IPS-18a (cell line): ENCODE measurements at regions not wholly inside any gene's neighbourhood (a gene's known extent, or its start where the extent isn't known, plus 50 kb on each side); places are given as distances from the start of the nearest gene placed in this dataset.

Source experiments
- H3K27ac ChIP-seq: one replicate; pipeline ENCODE4 v1.5.1; 2013; ENCODE audit warnings: low read length
- H3K27me3 ChIP-seq: one replicate; pipeline ENCODE4 v1.6.1; 2013; ENCODE audit warnings: mild to moderate bottlenecking, low read length; ENCODE audit not compliant: control insufficient read depth, insufficient read depth
- H3K36me3 ChIP-seq: one replicate; pipeline ENCODE4 v1.6.1; 2013; ENCODE audit warnings: low read depth, low read length; ENCODE audit not compliant: control insufficient read depth
- H3K4me1 ChIP-seq: one replicate; pipeline ENCODE4 v1.6.1; 2013; ENCODE audit warnings: low read depth, low read length; ENCODE audit not compliant: control insufficient read depth
- H3K4me3 ChIP-seq: one replicate; pipeline ENCODE4 v1.5.1; 2013; ENCODE audit warnings: low read length
- H3K9ac ChIP-seq: one replicate; pipeline ENCODE4 v1.6.1; 2013; ENCODE audit warnings: mild to moderate bottlenecking, low read length, moderate library complexity
- H3K9me3 ChIP-seq: one replicate; pipeline ENCODE4 v1.6.1; 2013; ENCODE audit warnings: low read depth, low read length; ENCODE audit not compliant: control insufficient read depth

GRCh38 chr2:83862600-83862999 lies 596.5 kb downstream of the SUCLG1 start:
- H3K9me3 ChIP-seq: no peaks in the 10 kb centered on the region
- H3K36me3 ChIP-seq: no peaks in the 10 kb centered on the region
- no peak overlapping the region for H3K27ac ChIP-seq
- no peak overlapping the region for H3K4me3 ChIP-seq
- no peak overlapping the region for H3K9ac ChIP-seq
- H3K4me1 ChIP-seq: no peaks in the 10 kb centered on the region
- no peaks in the 10 kb centered on the region for H3K27me3 ChIP-seq

DNA sequence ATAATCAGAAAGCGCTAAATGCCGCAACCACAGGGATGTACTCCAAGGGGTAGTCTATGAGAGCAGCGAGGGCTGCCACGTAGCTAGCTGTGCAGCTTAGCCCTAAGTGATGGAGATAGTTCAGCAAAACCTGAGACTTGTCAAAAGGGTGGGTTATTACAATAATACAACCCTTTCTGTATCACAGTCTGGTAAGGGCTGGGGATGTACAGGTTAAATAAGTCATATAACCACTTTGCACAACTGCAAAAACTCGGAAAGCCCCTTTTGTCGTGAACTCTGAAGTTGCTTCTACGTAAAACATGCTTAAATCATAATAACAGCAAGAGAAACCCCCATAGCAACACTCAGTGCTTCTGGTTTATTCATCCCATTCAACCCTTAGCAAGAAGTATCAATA lies 598.8 kb downstream of the SUCLG1 start:
- no peak overlapping the region for H3K27ac ChIP-seq
- no peaks in the 10 kb centered on the region for H3K9me3 ChIP-seq
- no peak overlapping the region for H3K4me3 ChIP-seq
- no peaks in the 10 kb centered on the region for H3K27me3 ChIP-seq
- no peak overlapping the region for H3K9ac ChIP-seq
- H3K36me3 ChIP-seq: no peaks in the 10 kb centered on the region
- H3K4me1 ChIP-seq: no peaks in the 10 kb centered on the region

DNA sequence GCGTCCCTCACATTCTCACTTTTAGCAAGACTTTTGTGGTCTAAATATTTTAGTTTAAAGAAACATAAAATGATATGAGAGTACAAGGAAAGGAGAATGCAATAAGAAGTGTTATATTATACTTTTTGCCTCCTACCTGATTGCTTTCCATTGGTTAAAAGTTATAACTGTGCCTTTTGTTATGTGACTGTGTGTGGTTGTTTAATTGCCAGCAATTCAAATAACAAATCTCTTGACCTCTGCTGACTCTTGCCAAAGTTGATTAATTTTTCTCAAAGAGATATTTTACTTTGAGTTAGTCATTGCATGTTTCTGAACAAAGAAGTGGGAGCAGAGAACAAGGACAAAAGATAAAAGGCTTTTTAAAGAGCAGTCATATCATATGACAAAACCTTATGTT lies 599.5 kb downstream of the SUCLG1 start:
- H3K36me3 ChIP-seq: no peaks in the 10 kb centered on the region
- no peak overlapping the region for H3K9ac ChIP-seq
- H3K9me3 ChIP-seq: peaks cover 3% of the 10 kb centered on the region
- H3K4me1 ChIP-seq: no peaks in the 10 kb centered on the region
- no peak overlapping the region for H3K27ac ChIP-seq
- H3K4me3 ChIP-seq: no peak overlapping the region
- no peaks in the 10 kb centered on the region for H3K27me3 ChIP-seq

- Histone ChIP-seq H3K4me3 (no peak overlapping the region), H3K9me3 (peaks cover 3% of the 10 kb centered on the region), H3K36me3 (no peaks in the 10 kb centered on the region), H3K27me3 (no peaks in the 10 kb centered on the region), H3K4me1 (no peaks in the 10 kb centered on the region), H3K9ac (no peak overlapping the region), H3K27ac (no peak overlapping the region)
Observed at GRCh38 chr2:83851066-83851465, 608.0 kb downstream of the SUCLG1 start.

DNA sequence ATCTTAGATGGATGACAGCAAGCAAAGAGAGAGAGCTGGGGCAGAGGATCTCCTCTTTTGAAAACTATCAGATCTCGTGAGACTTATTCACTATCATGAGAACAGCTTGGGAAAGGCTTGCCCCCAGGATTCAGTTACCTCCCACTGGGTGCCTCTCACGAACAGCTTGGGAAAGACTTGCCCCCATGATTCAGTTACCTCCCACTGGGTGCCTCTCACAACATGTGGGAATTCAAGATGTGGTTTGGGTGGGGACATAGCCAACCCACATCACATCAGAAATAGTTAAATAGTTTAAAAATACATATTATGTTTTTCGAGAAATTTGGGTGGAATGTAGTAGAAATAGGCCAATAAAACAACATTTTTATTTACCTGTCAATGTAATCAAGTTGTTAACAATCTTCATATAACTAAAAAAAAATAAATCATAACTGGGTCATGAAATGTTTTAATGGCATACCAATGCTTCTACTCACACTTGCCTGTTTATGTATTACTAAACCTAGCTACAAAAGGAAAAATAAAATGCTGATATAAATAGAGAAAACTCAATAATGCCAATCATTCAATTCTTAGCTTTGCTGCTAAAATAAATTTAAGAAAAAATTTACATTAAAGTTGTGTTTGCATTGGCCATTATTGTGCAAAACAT lies 608.9 kb downstream of the SUCLG1 start:
- Histone ChIP-seq H3K4me3 (no peak overlapping the region), H3K27me3 (no peaks in the 10 kb centered on the region)

DNA sequence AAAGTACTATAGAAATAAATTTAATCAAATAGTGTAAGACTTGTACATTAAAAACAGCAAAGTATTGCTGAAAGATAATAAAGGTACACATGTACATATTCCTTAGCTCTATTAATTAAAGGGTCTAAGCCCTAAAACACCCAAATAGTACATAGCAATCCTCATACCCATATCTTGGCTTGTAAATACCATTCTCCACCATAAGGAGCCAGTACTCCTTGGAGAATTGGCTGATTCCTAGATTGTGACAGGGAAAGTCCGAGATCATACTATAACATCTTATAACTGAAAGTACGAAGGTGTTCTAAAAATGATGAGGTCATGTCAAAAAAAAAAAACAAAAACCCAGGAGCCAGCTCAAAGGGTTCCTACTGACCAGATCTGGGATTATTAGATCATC lies 614.6 kb downstream of the SUCLG1 start:
- H3K36me3 ChIP-seq: no peaks in the 10 kb centered on the region
- no peak overlapping the region for H3K9ac ChIP-seq
- no peaks in the 10 kb centered on the region for H3K27me3 ChIP-seq
- H3K9me3 ChIP-seq: no peaks in the 10 kb centered on the region
- no peaks in the 10 kb centered on the region for H3K4me1 ChIP-seq
- H3K4me3 ChIP-seq: no peak overlapping the region
- H3K27ac ChIP-seq: no peak overlapping the region

More for the DNA sequence above, 608.9 kb downstream of the SUCLG1 start:
- Histone ChIP-seq H3K9me3 (peaks cover 3% of the 10 kb centered on the region), H3K4me1 (no peaks in the 10 kb centered on the region), H3K9ac (no peak overlapping the region), H3K27ac (no peak overlapping the region), H3K36me3 (no peaks in the 10 kb centered on the region)

- no peaks in the 10 kb centered on the region for H3K9me3 ChIP-seq
- H3K9ac ChIP-seq: no peak overlapping the region
- no peaks in the 10 kb centered on the region for H3K4me1 ChIP-seq
- H3K4me3 ChIP-seq: no peak overlapping the region
- H3K27me3 ChIP-seq: no peaks in the 10 kb centered on the region
- no peak overlapping the region for H3K27ac ChIP-seq
- H3K36me3 ChIP-seq: no peaks in the 10 kb centered on the region
Observed at GRCh38 chr2:83842421-83842820, 616.7 kb downstream of the SUCLG1 start.

DNA sequence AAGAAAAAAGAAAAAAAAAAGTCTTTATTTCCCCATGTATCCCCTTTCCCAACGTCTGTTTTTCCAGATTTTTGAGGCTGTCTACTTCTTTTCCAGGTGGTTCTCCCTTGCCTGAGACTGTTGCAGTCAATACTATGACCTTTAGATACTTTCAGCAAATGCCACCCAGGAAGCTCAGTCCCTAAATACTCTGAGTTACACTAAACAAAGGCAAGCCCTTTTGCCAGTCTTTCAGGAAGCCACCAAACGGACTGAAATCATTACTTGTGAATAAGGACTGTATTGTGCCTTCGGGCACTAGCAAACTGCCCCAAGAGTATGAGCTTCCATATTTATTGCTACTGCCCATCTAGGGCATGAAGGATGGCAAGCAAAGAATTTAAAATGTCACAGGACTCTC lies 621.3 kb downstream of the SUCLG1 start:
- H3K27ac ChIP-seq: no peak overlapping the region
- no peaks in the 10 kb centered on the region for H3K9me3 ChIP-seq
- no peaks in the 10 kb centered on the region for H3K27me3 ChIP-seq
- H3K36me3 ChIP-seq: no peaks in the 10 kb centered on the region
- no peak overlapping the region for H3K9ac ChIP-seq
- H3K4me3 ChIP-seq: no peak overlapping the region
- H3K4me1 ChIP-seq: no peaks in the 10 kb centered on the region

DNA sequence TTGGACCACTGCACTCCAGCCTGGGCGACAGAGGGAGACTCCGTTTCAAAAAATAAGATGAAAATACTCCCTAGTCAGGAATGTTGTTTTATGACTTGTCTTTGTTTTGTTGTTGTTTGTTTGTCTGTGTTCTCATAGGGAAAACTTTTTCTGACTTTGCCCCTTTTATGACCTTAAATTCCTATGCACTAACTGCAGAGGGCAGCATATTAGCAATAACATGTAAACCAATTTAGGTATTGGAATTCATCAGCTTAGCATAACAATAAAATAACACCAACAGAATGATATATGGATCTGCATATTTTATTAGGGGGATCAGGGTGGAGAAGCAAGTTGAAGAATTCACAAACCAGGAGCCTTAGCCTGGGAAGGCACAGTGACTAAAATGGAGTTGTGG lies 631.5 kb downstream of the SUCLG1 start:
- Histone ChIP-seq H3K4me1 (no peaks in the 10 kb centered on the region), H3K27ac (no peak overlapping the region), H3K4me3 (no peak overlapping the region), H3K36me3 (no peaks in the 10 kb centered on the region), H3K9ac (no peak overlapping the region), H3K9me3 (no peaks in the 10 kb centered on the region), H3K27me3 (no peaks in the 10 kb centered on the region)

DNA sequence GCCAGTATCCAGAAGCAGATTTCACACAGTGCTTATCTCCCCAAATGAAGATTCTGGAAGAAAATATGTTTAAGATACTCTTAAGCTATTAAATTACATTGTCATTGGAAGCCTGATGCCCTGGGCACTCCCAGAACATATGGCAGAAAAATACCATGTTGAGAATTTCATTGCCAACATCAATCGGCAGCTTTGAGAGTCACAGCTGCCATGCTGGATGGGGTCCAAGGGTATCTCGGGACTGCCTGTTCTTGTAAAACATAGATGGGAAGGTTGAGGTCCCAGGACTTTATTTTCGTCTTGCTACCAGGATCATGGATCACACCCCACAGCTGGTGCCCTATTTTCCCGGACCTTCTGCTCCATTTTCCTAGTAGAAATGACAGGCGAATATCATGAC lies 632.5 kb downstream of the SUCLG1 start:
- Histone ChIP-seq H3K9me3 (no peaks in the 10 kb centered on the region), H3K4me3 (no peak overlapping the region), H3K27me3 (no peaks in the 10 kb centered on the region), H3K36me3 (no peaks in the 10 kb centered on the region), H3K27ac (no peak overlapping the region), H3K4me1 (no peaks in the 10 kb centered on the region), H3K9ac (no peak overlapping the region)

GRCh38 chr2:83823229-83823628 lies 635.9 kb downstream of the SUCLG1 start:
- Histone ChIP-seq H3K4me3 (no peak overlapping the region), H3K9me3 (no peaks in the 10 kb centered on the region), H3K9ac (no peak overlapping the region), H3K36me3 (no peaks in the 10 kb centered on the region), H3K4me1 (no peaks in the 10 kb centered on the region), H3K27ac (no peak overlapping the region), H3K27me3 (no peaks in the 10 kb centered on the region)

DNA sequence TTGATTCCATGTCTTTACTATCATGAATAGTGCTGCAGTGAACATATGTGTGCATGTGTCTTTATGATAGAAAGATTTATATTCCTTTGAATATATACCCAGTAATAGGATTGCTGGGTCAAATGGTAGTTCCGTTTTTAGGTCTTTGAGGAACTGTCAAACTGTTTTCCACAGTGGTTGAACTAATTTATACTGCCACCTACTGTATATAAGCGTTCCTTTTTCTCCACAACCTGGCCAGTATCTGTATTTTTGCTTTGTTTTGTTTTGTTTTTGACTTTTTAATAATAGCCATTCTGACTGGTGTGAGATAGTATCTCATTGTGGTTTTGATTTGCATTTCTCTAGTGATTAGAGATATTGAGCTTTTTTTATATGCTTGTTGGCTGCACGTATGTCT lies 641.6 kb downstream of the SUCLG1 start:
- Histone ChIP-seq H3K4me3 (no peak overlapping the region), H3K9me3 (no peaks in the 10 kb centered on the region), H3K27me3 (no peaks in the 10 kb centered on the region), H3K9ac (peak overlapping the region; percentile 7), H3K36me3 (no peaks in the 10 kb centered on the region), H3K4me1 (no peaks in the 10 kb centered on the region), H3K27ac (no peak overlapping the region)
